ENCODE measurements at regions not wholly inside any gene's neighbourhood (a gene's known extent, or its start where the extent isn't known, plus 50 kb on each side); places are given as distances from the start of the nearest gene placed in this dataset.

DNA sequence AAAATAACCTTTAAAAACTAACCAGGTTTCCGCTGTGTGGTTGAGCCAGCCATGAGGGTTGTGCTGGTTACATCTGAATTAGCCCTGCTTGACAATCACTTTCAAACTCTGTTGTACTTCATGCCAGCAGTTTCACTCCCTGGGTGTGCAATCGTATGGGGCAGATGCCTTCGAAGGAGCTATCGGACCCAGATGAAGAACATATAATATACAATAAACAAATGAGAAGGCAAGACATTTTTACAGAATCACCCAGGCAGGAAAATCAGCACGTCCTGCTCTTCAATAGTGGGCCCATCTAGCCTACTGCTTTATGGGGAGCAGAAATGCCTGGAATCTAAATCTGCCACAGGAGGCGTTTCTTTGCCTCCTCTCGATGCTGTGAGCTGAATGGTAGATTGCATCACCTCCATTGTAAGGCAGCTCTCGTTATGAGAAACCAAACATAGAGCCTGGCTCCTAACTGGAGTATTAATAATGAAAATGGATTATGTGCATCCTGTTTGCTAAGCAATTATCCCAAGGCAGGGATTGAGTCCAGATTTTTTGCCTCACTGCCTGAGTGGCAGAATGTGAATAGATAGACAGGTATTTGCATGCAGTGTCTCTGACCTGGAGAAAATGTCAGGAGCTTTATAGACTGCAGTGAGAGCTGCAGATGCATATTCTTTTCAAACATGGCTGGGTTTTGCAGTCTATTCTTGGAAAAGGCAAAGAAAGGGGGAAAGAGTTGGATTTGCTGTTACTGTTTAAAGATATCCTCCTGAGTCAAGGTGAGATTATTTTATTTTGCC, 143.3 kb upstream of the SMARCA2 start:
- Mint-ChIP-seq H3K27ac (no peak overlapping the region), H3K4me1 (peaks cover 2% of the 10 kb centered on the region), H3K4me3 (no peak overlapping the region), H3K9me3 (no peaks in the 10 kb centered on the region), H3K36me3 (ENCODE audit: low read depth) (no peaks in the 10 kb centered on the region), H3K27me3 (ENCODE audit: insufficient read depth) (peaks cover 2% of the 10 kb centered on the region)
- no peaks in the 10 kb centered on the region for H3K36me3 ChIP-seq (ENCODE audit: control insufficient read depth, insufficient read depth, low read length)
- H3K4me1 ChIP-seq (ENCODE audit: control insufficient read depth, insufficient read depth, low read length) = peaks cover 6% of the 10 kb centered on the region
- H3K9me3 ChIP-seq (ENCODE audit: control insufficient read depth, low read length) = no peaks in the 10 kb centered on the region
- no peaks in the 10 kb centered on the region for H3K27me3 ChIP-seq (ENCODE audit: control insufficient read depth, insufficient read depth, low read length, poor library complexity, severe bottlenecking)
- TF ChIP-seq, protein P1, sequence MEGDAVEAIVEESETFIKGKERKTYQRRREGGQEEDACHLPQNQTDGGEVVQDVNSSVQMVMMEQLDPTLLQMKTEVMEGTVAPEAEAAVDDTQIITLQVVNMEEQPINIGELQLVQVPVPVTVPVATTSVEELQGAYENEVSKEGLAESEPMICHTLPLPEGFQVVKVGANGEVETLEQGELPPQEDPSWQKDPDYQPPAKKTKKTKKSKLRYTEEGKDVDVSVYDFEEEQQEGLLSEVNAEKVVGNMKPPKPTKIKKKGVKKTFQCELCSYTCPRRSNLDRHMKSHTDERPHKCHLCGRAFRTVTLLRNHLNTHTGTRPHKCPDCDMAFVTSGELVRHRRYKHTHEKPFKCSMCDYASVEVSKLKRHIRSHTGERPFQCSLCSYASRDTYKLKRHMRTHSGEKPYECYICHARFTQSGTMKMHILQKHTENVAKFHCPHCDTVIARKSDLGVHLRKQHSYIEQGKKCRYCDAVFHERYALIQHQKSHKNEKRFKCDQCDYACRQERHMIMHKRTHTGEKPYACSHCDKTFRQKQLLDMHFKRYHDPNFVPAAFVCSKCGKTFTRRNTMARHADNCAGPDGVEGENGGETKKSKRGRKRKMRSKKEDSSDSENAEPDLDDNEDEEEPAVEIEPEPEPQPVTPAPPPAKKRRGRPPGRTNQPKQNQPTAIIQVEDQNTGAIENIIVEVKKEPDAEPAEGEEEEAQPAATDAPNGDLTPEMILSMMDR (conservative IDR thresholded peaks at IDR 0.05) = peak; percentile 14
- WGBS, 2 experiments (ENCODE audit: insufficient coverage in 1 of 2, insufficient read length in 1 of 2) = 59 to 74% methylated on average over 5 to 8 of the region's 8 CpGs
- H3K9ac ChIP-seq (ENCODE audit: extremely low read depth, low read length, poor library complexity, severe bottlenecking) = no peak overlapping the region
- peak; percentile 66 for DNase-seq
- H3K27ac ChIP-seq (ENCODE audit: low read depth, low read length) = peak overlapping the region; percentile 7
- H3K4me3 ChIP-seq (ENCODE audit: low read length) = no peak overlapping the region

DNA sequence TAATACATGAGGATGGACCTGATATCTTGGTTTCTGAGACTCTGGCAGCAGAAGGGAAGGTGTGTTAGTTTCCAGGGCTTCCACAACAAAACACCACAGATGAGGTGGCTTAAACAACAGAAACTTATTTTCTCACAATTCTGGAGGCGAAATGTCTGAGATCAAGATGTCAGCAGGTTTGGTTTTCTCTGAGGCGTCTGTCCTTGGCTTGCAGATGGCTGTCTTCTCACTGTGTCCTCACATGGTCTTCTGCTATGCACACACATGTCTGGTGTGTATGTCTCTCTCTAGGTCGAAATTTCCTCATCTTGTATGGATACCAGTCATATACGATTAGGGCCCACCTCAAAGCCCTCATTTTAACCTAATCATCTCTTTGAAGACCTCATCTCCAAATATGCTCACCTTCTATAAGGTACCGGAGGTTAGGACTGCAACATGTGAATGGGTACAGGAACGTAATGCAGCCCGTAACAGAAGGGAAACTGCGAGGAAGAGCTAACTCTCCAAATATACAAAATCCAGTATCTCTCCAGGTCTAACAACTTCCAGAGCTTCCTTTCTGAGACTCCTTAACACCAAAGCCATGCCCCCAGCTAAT, 139.8 kb upstream of the SMARCA2 start:
- Histone ChIP-seq H3K9me3 (ENCODE audit: control insufficient read depth, low read length) (no peaks in the 10 kb centered on the region), H3K4me1 (ENCODE audit: control insufficient read depth, insufficient read depth, low read length) (peaks cover 6% of the 10 kb centered on the region), H3K27ac (ENCODE audit: low read depth, low read length) (no peak overlapping the region), H3K9ac (ENCODE audit: extremely low read depth, low read length, poor library complexity, severe bottlenecking) (no peak overlapping the region), H3K36me3 (ENCODE audit: control insufficient read depth, insufficient read depth, low read length) (no peaks in the 10 kb centered on the region), H3K4me3 (ENCODE audit: low read length) (no peak overlapping the region), H3K27me3 (ENCODE audit: control insufficient read depth, insufficient read depth, low read length, poor library complexity, severe bottlenecking) (no peaks in the 10 kb centered on the region)
- H3K36me3 Mint-ChIP-seq (ENCODE audit: low read depth) = no peaks in the 10 kb centered on the region
- WGBS, 2 experiments (ENCODE audit: insufficient coverage in 1 of 2, insufficient read length in 1 of 2) = 85 to 92% methylated on average over 6 to 8 of the region's 8 CpGs
- no peak for DNase-seq
- peaks cover 2% of the 10 kb centered on the region for H3K4me1 Mint-ChIP-seq
- H3K27ac Mint-ChIP-seq = no peak overlapping the region
- H3K9me3 Mint-ChIP-seq = no peaks in the 10 kb centered on the region
- H3K4me3 Mint-ChIP-seq = no peak overlapping the region
- H3K27me3 Mint-ChIP-seq (ENCODE audit: insufficient read depth) = peaks cover 1% of the 10 kb centered on the region
- TF ChIP-seq, protein P1 (conservative IDR thresholded peaks at IDR 0.05) = no peak

DNA sequence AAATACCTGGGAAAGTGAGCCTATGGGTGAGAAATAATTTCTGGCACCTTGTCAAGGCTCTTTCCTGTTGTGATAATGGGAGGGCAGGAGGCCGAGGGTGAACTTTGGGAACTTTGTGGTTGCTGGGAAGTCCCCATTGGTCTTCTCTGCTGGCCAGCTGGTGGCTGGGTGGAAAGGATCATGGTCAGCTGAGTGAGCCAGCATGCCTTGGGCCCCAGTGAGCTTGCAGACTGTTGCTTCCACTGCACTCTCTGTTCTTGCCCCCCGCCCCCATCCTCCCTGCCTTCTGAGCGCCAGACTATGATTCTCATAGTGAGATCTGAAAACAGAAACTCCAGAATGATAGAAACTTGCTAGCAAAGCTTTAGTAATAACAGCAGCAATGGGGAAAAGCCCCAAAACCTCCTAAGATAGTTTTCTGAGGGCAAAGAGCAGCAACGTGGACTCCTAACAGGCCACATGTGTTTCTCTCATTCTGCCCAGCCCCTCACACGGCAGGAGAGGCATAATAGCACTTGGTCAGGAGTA, 139.2 kb upstream of the SMARCA2 start:
- H3K27ac Mint-ChIP-seq = no peak overlapping the region
- TF ChIP-seq, protein P1 (conservative IDR thresholded peaks at IDR 0.05) = no peak
- 88 to 89% methylated on average over 4 to 5 of the region's 5 CpGs for WGBS, 2 experiments (ENCODE audit: insufficient coverage in 1 of 2, insufficient read length in 1 of 2)

More for the DNA sequence above, 139.2 kb upstream of the SMARCA2 start:
- no peaks in the 10 kb centered on the region for H3K27me3 Mint-ChIP-seq (ENCODE audit: insufficient read depth)
- H3K4me3 ChIP-seq (ENCODE audit: low read length) = no peak overlapping the region
- no peak overlapping the region for H3K9ac ChIP-seq (ENCODE audit: extremely low read depth, low read length, poor library complexity, severe bottlenecking)
- no peaks in the 10 kb centered on the region for H3K9me3 ChIP-seq (ENCODE audit: control insufficient read depth, low read length)
- no peaks in the 10 kb centered on the region for H3K9me3 Mint-ChIP-seq
- no peaks in the 10 kb centered on the region for H3K27me3 ChIP-seq (ENCODE audit: control insufficient read depth, insufficient read depth, low read length, poor library complexity, severe bottlenecking)
- H3K4me1 ChIP-seq (ENCODE audit: control insufficient read depth, insufficient read depth, low read length) = peaks cover 6% of the 10 kb centered on the region
- H3K36me3 ChIP-seq (ENCODE audit: control insufficient read depth, insufficient read depth, low read length) = no peaks in the 10 kb centered on the region
- no peak overlapping the region for H3K27ac ChIP-seq (ENCODE audit: low read depth, low read length)
- H3K4me3 Mint-ChIP-seq = no peak overlapping the region
- no peaks in the 10 kb centered on the region for H3K36me3 Mint-ChIP-seq (ENCODE audit: low read depth)
- no peak for DNase-seq
- H3K4me1 Mint-ChIP-seq = peaks cover 2% of the 10 kb centered on the region

All from endodermal cell (in vitro differentiated cells).